SU-DHL-6 (cell line): ENCODE measurements at regions not wholly inside any gene's neighbourhood (a gene's known extent, or its start where the extent isn't known, plus 50 kb on each side); places are given as distances from the start of the nearest gene placed in this dataset.

Source experiments
- CTCF ChIP-seq: fragments of 200-600 bp; sonication (generic); IDR thresholded peaks from one replicate; pipeline ENCODE4 v1.5.1; 2017; ENCODE audit warnings: antibody characterized with exemption, mild to moderate bottlenecking, low read length, moderate library complexity; ENCODE audit not compliant: insufficient read depth, poor library complexity, severe bottlenecking
- EZH2phosphoT487 ChIP-seq: fragments of 200-600 bp; sonication (generic), shearing (Covaris generic); conservative IDR thresholded peaks from 2 replicates; pipeline ENCODE4 v1.6.1; 2018; ENCODE audit warnings: mild to moderate bottlenecking, antibody characterized with exemption, low read length, moderate library complexity, mixed read lengths

DNA sequence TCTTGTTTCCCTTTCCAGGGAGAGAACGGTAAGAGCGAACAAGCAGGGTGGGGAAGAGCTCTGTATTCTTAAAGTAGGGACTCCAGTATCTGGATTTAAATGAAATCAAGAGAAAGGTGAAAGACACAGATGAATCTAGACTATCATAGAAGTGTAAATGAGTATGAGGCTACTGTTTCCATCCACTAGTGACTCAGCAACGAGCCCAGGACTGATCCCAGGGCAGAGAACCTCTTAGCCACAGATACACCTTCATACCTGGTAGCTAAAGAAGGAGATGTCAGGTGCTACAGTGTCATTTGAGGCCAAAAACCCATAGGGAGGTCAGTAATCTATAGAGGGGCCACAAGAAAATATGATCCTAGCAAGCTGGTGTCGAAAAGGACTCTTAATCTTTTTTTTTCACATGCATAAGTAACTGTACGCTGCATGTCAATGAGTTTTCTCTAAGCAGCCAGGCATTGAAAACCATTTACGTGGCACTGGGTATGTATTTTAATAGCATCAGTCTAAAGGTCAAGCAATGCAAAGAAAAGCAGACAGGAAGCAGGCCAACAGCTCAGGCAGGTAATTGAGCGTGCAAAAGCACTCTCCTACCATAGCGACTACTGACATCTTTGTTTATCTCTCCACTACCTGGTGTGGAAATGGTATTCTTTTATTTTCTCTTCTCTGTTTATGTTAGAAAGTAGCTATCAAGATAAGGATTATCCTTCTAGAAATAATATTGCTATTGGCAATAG is 91.5 kb upstream of the EGR2 start:
- TF ChIP-seq CTCF (no peak), EZH2phosphoT487 (no peak)
